GM12878 (cell line): ENCODE measurements at regions not wholly inside any gene's neighbourhood (a gene's known extent, or its start where the extent isn't known, plus 50 kb on each side); places are given as distances from the start of the nearest gene placed in this dataset.

Experiments
- ATAC-seq: fragments of 200-7000 bp; cut with Tn5 transposase; 3 replicates; pipeline ENCODE4 v1.9.1; 2020; ENCODE audit warnings: mild to moderate bottlenecking, moderate library complexity
- BruUV-seq: library from RNA; stranded (reverse); fragments of 400-500 nt; replicated peaks from 2 replicates; lab custom pipeline; 2021; lab: Mats Ljungman, UMichigan
- CTCF ChIA-PET: fragments of 300-600 bp; sonication (Branson Sonifier 250); formaldehyde crosslinking; extraction: SDS; loops from one replicate; lab custom pipeline; 2021; ENCODE audit warnings: inconsistent platforms; lab: Yijun Ruan, JAX
- POLR2A ChIA-PET: fragments of 350-600 bp; formaldehyde crosslinking; extraction: SDS; loops from one replicate; lab custom pipeline; 2021; ENCODE audit warnings: inconsistent platforms; lab: Charles Lee
- RAD21 ChIA-PET: fragments of 300-600 bp; sonication (Branson Sonifier 250); formaldehyde crosslinking; loops from one replicate; lab custom pipeline; 2023; ENCODE audit warnings: antibody characterized with exemption; ENCODE audit not compliant: unreplicated experiment; lab: Charles Lee
- SMC1A ChIA-PET: fragments of 300-600 bp; sonication (Branson Sonifier 250); formaldehyde crosslinking; loops from one replicate; lab custom pipeline; 2023; ENCODE audit not compliant: unreplicated experiment, uncharacterized antibody; lab: Charles Lee
- DNase-seq: peaks from one replicate; pipeline ENCODE4 v3.0.0-alpha.2; 2011; ENCODE audit warnings: low read depth, low spot score
- FAIRE-seq: peaks from 3 replicates; lab custom pipeline; 2011; peaks lifted over from hg19 to GRCh38; lab: Jason Lieb, UNC
- H2AFZ ChIP-seq: 2 replicates; pipeline ENCODE4 v1.6.0; 2011; ENCODE audit warnings: low read depth, low read length, control low read depth; ENCODE audit not compliant: control insufficient read depth
- H3K27ac ChIP-seq: 2 replicates; pipeline ENCODE4 v1.5.1; 2011; ENCODE audit warnings: control low read depth; ENCODE audit not compliant: control insufficient read depth, insufficient read depth
- H3K27me3 ChIP-seq, 2 experiments: replicated peaks in 1 of 2; 2 replicates each; pipeline versions ENCODE4 v1.6.0 to v1.6.1; 2011; ENCODE audit warnings: low read length in 1 of 2; ENCODE audit not compliant: control insufficient read depth in 2 of 2, insufficient read depth in 2 of 2
- H3K36me3 ChIP-seq, 2 experiments: 2 replicates each; pipeline ENCODE4 v1.5.1; 2011; ENCODE audit warnings: low read length in 1 of 2; ENCODE audit not compliant: control insufficient read depth in 2 of 2, insufficient read depth in 2 of 2
- H3K4me1 ChIP-seq: 2 replicates; pipeline ENCODE4 v1.6.1; 2011; ENCODE audit warnings: mild to moderate bottlenecking, low read length, moderate library complexity, mixed read lengths; ENCODE audit not compliant: control insufficient read depth, insufficient read depth
- H3K4me2 ChIP-seq: 2 replicates; pipeline ENCODE4 v1.6.0; 2011; ENCODE audit warnings: control low read depth; ENCODE audit not compliant: control insufficient read depth, insufficient read depth
- H3K4me3 ChIP-seq: fragments of 200-600 bp; sonication (generic); 2 replicates; pipeline ENCODE4 v1.5.1; 2016
- H3K79me2 ChIP-seq: 2 replicates; pipeline ENCODE4 v1.6.0; 2011; ENCODE audit warnings: low read length; ENCODE audit not compliant: control insufficient read depth, insufficient read depth
- H3K9ac ChIP-seq: 2 replicates; pipeline ENCODE4 v1.8.0; 2011; ENCODE audit warnings: low read length, control low read depth, mixed read lengths; ENCODE audit not compliant: control insufficient read depth, insufficient read depth
- H3K9me3 ChIP-seq: replicated peaks from 3 replicates; pipeline ENCODE4 v1.5.1; 2011; ENCODE audit warnings: mild to moderate bottlenecking, low read length; ENCODE audit not compliant: control insufficient read depth, insufficient read depth
- H4K20me1 ChIP-seq: 2 replicates; pipeline ENCODE4 v1.6.0; 2011; ENCODE audit not compliant: control insufficient read depth, insufficient read depth
- HDAC2 ChIP-seq: fragments of 200-600 bp; sonication (generic); IDR thresholded peaks from 2 replicates; pipeline ENCODE4 v1.6.1; 2017
- MEF2B ChIP-seq: fragments of 450-650 bp; IDR thresholded peaks from 2 replicates; pipeline ENCODE4 v1.6.1; 2018; ENCODE audit warnings: mild to moderate bottlenecking, moderate library complexity; ENCODE audit not compliant: partially characterized antibody, poor library complexity, severe bottlenecking
- SMC3 ChIP-seq: IDR thresholded peaks from 2 replicates; pipeline ENCODE4 v1.6.1; 2011; ENCODE audit warnings: low read length, improper control_type of control experiment, borderline replicate concordance
- ZBTB4 ChIP-seq: fragments of 450-650 bp; formaldehyde crosslinking; IDR thresholded peaks from 2 replicates; pipeline ENCODE4 v1.4.0; 2022; ENCODE audit warnings: mild to moderate bottlenecking, moderate library complexity
- ZBTB40 ChIP-seq: fragments of 450-650 bp; IDR thresholded peaks from 2 replicates; pipeline ENCODE4 v1.6.1; 2016; ENCODE audit warnings: mild to moderate bottlenecking, moderate library complexity, borderline replicate concordance
- ZNF274 ChIP-seq: IDR thresholded peaks from one replicate; pipeline ENCODE4 v1.8.0; 2011; ENCODE audit not compliant: insufficient read length, insufficient read depth
- ZNF622 ChIP-seq: fragments of 450-650 bp; IDR thresholded peaks from 2 replicates; pipeline ENCODE4 v1.6.1; 2017; ENCODE audit warnings: mild to moderate bottlenecking, inconsistent platforms
- WGBS: methylation state at CpG from one replicate; pipeline ENCODE4 v1.1.6; 2016; ENCODE audit warnings: low lambda C conversion rate; ENCODE audit not compliant: insufficient replicate concordance, insufficient coverage; ENCODE audit errors: missing lambda C conversion rate; 5-methylcytosine and 5-hydroxymethylcytosine counted together
- in situ Hi-C: fragments of 300-500 bp; cut with MboI; formaldehyde crosslinking; loops from 9 replicates; pipeline ENCODE4 v1.14.3; 2018; ENCODE audit warnings: mixed read lengths
- intact Hi-C: fragments of 100-400 bp; cut with micrococcal nuclease; formaldehyde crosslinking; loops from one replicate; pipeline ENCODE4 v1.14.2; 2022; ENCODE audit not compliant: unreplicated experiment

DNA sequence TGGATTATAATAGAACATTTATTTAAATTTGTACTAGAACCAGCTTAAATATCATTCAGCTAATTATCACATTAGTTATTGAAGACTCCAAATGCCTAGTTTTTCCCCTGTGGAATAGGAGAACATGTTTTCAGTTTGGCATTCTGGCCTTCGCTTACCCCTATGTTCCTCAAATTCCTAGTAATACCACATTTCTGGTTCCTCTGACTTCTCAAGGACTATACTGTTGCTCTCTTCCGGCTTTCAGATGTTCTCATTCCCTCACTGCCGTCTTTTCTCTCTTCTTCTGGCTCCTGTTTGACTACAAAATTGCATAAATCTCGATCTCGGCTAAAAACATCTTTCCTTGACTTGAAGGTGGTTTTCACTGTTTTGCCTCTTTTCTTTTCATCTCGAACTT is 71.8 kb upstream of the KHDRBS2 start (continued):
- TF ChIP-seq ZBTB40: no peak
- TF ChIP-seq MEF2B: no peak
- TF ChIP-seq, all 136 proteins: peak for 0

GRCh38 chr6:62354261-62354660 is 68.2 kb upstream of the KHDRBS2 start:
- ChIA-PET POLR2A (no interaction called here), RAD21 (no interaction called here), SMC1A (no interaction called here), CTCF (no interaction called here)
- TF ChIP-seq HDAC2 (no peak), ZBTB4 (CRISPR knock-in tag) (no peak), ZNF622 (no peak), ZNF274 (no peak), SMC3 (no peak)
- H3K4me1 ChIP-seq: no peaks in the 10 kb centered on the region
- in situ Hi-C loops (no loop called here), intact Hi-C loops (no loop called here)
- no peak overlapping the region for H3K4me3 ChIP-seq
- no peaks in the 10 kb centered on the region for H3K27me3 ChIP-seq
- H3K27ac ChIP-seq: no peak overlapping the region
- no peaks in the 10 kb centered on the region for H3K9me3 ChIP-seq
- H2AFZ ChIP-seq: no peak overlapping the region
- H3K36me3 ChIP-seq: no peaks in the 10 kb centered on the region
- 0% methylated on average over 1 of the region's 1 CpG for WGBS
- H3K79me2 ChIP-seq: no peaks in the 10 kb centered on the region
- ATAC-seq (no peak), DNase-seq (no peak), FAIRE-seq (no peak)
- no TSS peak for BruUV-seq
- H3K4me2 ChIP-seq: no peak overlapping the region
- H3K9ac ChIP-seq: no peak overlapping the region
- H4K20me1 ChIP-seq: no peaks in the 10 kb centered on the region
